GM19238 (cell line): ENCODE measurements at regions not wholly inside any gene's neighbourhood (a gene's known extent, or its start where the extent isn't known, plus 50 kb on each side); places are given as distances from the start of the nearest gene placed in this dataset.
"Not testable (repeated sequence)": the region's sequence is repeated elsewhere in the genome, so short reads cannot be mapped to it uniquely, and the experiment has no call there.

Experiments
- DNase-seq: peaks from one replicate; pipeline ENCODE4 v3.0.0; 2011; ENCODE audit warnings: low spot score; ENCODE audit not compliant: insufficient read length

DNA sequence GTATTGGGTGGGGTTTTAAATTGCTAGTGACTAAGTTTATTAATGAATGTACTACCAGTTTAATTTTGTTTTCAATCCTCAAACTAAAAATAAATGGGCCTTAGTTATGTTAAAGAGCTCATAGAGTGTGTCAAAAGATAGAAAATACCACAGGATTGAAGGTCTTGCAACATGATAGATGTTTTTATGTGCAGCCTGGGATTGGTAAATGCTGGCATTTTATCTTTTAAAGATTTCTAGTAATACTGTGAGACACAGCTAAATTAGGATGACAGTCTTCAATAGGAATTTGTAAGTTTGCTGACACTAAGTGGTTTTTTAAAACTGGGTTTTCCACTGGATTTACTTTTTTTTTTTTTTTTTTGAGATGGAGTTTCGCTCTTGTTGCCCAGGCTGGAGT lies 122.3 kb downstream of the HAUS1 start:
- DNase-seq: no peak

DNA sequence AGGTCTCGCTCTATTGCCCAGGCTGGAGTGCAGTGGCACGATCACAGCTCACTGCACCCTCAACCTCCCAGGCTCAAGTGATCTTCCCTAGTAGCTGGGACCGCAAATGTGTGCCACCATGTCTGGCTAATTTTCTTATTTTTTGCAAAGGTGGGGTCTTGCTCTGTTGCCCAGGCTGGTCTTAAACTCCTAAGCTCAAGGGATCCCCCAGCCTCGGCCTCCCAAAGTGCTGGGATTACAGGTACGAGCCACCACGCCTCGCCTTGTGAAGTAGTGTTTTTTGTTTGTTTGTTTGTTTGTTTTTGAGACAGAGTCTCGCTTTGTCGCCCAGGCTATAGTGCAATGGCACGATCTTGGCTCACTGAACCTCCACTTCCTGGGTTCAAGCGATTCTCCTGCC lies 125.5 kb downstream of the HAUS1 start:
- not testable (repeated sequence) for DNase-seq

DNA sequence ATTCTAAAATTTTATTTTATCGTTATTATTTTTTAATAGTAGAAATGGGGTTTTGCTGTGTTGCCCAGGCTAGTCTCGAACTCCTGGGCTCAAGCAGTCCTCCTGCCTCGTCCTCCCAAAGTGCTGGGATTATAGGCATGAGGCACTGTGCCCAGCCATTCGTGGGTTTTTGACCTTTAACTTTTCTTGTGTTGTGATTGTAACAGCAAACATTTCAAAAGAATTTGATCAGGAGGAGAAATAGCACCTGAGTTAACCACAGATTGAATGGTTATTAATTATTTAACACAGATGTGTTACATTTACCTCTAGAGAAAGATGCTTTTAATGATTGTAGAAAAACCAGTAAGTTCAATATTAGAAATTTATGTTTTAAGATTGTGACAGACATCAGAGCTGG lies 132.0 kb downstream of the HAUS1 start:
- DNase-seq: no peak

DNA sequence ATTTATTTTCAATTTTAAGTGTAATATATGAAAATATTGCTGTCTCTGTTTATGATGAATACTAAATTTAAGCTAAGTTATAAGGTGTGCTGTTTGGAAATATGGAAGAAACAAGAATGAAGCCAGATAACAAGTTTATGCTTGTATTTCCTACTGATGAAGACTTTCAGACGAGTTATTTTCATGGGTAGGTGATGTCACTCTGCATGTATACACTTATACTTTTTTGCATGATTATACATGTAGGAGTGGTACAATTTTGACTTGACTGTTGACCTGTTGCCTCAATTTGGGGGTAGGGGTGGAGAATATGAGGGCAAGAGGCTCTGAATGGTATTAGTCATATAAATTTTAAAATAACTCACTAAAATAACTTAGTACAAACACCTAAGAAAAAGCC lies 133.7 kb downstream of the HAUS1 start:
- DNase-seq: no peak

DNA sequence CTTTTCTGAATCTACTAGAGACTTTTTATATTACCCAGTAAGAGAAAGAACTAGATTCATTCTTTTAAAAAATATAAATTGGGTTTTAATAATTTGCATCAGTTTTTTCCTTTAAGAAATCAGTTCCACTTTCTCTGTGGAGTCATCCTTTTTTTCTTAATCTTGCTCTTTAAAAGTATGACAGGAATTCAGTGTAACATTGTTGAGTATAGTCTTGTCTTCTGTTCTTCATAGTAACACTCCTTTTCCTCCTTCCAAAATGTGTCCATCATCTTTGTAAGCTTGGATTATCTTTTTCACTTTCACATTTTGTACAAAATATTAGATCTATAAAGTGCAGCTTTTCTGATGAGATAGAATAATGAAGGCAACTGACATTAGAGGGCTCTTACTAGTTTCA lies 135.4 kb downstream of the HAUS1 start:
- DNase-seq: no peak

DNA sequence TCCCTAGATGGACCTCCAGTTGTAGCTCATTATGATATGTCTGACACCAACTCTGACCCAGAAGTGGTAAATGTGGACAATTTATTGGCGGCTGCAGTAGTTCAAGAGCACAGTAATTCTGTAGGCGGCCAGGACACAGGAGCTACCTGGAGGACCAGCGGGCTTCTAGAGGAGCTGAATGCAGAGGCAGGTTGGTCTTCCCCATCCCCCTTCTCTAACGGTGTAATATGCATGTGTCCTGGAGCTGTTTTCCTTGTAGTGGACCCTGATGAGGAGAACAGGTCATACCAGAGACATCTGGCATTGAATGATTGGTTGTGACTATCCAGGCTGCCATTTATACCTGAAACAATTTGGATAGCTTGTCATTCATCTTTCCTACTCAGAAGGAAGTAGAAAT lies 135.8 kb downstream of the HAUS1 start:
- DNase-seq: no peak

DNA sequence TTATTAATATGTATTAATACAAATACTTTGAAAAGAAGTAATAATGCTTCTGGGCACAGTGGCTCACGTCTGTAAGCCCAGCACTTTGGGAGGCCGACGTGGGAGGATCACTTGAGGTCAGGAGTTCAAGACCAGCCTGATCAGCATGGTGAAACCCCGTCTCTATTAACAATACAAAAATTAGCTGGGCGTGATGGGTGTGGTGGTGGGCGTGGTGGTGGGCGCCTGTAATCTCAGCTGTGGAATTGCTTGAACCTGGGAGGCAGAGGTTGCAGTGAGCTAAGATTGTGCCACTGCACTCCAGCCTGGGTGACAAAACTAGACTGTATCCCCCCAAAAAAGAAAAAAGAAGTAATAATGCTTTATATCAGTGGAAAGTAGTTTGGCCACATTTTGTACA lies 137.2 kb downstream of the HAUS1 start:
- not testable (repeated sequence) for DNase-seq

DNA sequence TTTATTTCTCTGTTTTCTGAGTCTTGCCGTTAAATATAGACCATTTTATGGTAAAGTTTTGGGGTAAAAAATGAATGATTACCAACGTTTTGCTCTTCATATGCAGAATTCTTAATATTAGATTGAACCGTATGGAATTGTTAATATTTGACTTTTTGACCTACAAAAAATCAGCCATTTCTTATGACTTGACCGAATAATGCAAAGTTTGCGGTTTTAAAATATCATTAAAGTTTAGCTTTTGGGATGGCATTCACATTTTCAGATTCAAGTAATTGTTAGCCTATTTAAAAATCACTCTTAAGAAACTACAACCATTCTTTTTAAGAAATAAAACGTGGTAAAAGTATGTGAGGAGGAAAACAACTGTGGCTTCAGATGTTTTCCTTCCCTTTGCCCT lies 138.0 kb downstream of the HAUS1 start:
- no peak for DNase-seq

DNA sequence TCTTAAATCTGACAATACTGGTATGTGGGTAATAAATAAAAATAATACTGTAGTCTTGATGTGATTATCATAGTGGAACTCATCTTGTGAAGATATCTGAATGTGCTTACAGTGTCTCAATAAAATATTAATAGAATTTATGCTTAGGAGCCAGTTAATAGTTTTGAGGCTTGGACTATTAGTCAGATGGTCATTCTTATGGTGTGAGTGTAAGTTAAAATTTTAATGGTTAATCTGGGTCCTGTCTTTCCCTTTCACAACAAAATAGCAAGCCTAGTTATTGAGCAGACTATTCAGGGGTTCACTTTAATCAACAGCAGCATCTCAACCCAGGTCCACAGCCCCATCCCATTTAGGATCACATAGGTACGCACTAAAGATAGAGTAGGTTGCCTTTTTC lies 138.9 kb downstream of the HAUS1 start:
- no peak for DNase-seq

DNA sequence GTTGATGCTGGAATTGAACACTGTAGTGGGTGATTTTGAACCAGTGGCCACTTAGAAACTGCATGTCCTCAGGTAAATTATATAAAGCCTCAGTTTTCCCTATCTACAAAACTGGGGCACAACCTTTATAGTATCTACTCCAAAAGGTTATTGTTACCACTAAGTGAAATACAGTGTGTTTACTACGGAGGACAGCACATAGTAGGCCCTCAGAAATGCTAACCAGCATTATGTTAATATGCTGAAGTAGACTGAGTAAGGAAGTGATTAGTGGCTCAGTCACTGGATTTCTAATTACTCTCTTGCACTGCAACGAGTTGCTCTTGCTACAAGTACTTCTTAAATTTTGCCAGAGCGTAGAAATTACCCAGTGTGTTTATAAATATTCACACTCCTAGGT lies 139.5 kb downstream of the HAUS1 start:
- DNase-seq: no peak

DNA sequence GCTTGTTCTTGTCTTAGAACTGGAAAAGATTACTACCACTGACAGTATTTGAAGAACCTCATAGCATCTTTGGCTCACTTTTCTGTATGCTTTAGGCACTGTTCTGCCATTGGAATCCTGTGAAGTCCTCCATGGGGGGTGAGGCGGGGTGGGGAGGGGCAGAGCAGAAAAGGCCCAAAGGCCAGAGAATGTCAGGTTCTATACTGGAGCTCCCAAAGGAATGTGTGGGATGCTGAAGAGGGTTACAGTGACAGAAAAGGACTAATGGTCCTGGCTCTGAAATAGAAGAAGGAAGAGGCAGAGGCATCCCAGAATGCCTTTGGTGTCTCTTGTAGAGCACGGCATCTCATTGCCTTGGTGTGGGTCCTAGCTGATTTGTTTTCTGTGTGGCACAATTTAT lies 141.9 kb downstream of the HAUS1 start:
- DNase-seq: no peak

DNA sequence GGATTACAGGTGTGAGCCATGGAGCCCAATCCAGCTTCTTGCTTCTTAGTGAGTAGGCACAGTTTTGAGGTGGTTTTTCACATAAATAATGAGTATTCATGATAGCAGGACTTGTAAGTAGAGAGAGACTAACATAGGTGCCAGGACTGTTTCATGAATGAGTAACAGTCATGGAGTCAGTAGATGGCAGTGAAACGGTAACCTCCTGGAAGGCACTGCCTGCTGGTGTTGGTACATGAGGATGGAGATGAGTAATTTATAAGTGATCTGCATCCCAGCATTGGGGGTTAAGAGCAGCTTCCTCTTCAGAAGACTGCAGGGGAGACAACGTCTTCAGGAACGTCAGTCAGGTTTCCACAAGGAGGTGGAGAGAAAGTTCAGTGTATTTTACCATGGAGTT lies 143.8 kb downstream of the HAUS1 start:
- no peak for DNase-seq

DNA sequence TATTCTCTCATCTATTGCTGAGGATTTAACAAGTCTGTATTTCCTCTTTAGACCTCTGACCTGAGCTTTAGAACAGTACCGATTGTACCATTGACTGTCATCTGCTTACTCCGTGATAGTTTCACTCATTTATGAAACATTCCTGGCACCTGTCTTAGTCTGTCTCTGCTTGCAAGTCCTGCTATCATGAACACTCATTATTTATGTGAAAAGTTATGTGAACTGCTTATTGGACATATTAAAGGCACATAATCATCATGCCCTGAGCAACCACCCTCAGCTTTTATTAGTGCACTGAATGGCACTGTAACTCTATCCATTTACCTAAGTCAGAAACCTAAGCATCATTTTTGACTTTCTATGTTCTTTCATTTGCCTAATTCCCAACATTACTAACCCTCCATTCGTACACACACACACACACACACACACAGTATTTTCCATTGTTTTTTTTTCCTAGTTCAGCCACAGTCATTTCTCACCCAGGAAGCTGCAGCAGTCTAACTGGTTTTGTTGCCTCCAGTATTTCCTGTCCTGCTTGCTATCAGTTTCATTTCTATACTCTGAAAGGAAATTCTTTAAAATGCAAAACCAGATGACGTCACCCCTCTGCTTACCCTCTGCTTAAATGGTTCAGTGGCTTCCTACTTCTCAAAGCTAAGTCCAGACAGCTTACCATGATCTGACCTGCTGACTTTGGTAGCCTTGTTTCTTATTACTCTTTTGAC lies 146.1 kb downstream of the HAUS1 start:
- DNase-seq: peak; percentile 69

DNA sequence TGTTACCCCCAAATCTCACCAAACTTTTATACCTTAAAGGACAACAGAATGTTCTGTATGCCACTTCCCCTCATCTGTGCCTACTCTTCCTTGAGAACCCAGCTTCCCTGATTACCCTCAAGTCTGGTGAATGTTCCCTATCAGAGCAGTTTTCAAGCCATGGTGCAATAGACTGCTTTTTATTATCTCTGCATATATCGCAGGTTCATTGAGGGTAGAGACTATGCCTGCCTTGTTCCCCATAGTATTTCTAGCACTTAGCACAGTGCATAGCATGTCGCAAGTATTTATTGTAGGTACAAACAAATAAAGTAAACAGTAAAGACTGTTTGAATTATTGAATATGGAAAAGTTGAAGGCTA lies 146.6 kb downstream of the HAUS1 start:
- DNase-seq: no peak

DNA sequence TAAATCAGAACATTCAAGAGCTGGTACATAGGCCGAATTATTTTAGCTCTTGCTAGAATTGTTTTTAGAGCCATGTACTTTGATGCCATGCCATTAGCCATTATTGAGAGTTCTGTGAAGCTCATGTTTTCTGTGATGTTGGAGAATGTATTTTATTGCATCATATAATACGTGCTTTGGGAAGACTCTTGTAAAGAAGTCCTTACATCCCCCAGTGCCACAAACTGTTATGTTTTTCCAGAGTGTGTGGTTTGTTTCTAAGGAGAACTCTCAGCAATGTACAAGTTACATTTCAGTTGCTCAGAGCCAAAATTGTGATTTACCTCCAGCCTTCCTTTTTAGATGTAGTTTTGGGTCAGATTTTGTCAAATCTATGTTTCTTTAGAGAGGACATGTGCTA lies 148.6 kb downstream of the HAUS1 start:
- DNase-seq: no peak

DNA sequence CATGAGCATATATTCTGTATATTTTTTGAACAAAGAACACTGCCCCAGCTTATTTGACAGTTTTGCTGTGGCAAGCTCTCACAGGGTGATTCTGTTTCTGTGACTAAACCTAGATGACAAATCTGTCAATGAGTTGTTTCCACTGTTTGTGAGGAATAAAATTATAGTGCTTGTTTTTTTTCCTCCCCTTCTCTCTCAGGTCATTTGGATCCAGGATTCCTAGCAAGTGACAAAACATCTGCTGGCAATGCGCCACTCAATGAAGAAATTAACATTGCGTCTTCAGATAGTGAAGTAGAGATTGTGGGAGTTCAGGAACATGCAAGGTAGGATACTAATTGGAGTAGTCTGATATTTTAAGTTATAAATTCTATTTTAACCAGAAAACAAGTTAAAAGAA lies 149.3 kb downstream of the HAUS1 start:
- no peak for DNase-seq

DNA sequence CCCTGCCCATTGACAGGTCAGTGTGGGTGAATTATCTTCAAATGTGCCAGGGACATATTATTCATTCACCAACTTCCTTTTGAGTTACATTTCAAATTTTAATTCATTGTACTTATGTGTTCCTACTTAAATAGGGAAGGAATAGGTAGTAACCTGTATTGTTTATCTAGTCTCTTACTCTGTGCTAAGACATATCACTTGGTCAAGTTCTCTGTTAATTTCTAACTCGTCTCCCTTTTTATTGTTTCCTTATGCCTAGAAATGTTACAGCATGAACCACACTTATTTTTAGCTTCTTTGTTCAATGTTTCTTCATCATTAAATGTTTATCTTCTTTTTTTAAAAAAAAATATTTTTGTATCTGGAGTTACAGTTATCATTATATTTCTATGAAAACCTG lies 151.9 kb downstream of the HAUS1 start:
- no peak for DNase-seq

DNA sequence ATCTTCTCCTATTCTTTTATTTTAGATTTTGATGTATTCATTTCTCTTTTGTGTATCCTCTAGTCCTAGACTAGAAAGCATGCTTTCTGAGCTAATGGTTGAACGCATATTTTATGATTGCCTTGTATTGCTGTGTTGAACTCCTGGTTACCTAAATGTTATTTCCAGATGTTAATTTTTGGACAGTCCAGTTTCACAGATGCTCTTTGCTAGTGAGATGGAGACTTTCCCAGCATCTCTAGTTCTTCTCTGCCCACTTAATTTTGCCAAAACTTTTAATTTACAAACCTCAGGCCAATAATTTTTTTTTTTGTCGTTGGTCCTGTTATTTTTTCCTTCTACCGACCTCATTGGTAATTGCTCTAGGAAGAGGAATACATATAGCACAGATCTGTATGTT lies 153.2 kb downstream of the HAUS1 start:
- DNase-seq: no peak

DNA sequence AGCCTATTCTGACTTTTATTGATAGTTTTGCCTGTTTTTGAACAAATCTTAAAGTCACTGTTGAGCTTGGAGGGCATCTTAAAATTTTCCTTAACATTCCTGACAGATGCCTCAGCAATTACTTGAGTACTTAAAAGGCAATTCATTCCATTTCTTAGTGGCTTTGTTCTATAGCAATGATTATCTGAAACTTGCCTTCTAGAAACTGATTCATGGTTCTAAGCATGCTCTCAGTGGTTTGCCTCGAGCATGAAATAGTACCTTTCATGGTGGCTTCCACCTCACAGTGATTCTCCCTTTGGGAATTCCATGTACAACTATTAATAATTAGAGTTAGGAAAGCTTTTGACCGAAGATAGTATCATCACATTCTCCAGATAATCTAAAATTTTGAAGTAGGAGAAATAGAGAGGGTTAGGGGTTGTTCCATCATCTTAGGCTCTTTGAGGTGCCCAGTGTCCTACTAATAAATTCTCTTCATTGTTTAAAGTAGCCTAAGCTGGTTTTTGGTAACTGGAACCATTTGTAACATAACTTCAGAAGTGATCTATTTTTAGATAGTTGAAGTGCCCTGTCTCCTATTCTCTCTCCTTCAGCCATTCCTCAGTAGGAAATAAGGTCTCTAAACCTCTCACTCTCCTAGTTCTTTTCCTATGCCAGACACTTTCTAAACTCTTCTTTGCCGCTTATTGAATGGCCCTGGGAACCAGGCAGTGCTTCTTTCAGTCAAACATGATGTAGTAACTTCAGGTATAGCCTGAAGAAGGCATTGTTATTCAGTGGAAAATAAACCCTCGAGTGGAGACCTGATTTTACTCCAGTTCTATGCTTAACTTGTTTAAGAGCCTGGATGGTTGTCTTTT lies 156.1 kb downstream of the HAUS1 start:
- DNase-seq: no peak

DNA sequence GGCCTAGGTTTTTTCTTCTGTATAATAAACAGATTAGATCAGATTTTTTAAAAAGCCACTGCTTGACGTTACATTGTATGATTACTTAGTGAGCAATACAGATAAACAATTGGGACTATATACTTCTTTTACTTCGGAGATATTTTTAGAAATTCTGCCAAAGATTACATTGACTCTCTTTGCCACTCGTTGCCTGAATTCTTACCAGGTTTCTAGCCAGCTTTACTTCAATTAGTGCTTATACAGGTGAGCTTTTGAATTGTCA lies 156.6 kb downstream of the HAUS1 start:
- no peak for DNase-seq

DNA sequence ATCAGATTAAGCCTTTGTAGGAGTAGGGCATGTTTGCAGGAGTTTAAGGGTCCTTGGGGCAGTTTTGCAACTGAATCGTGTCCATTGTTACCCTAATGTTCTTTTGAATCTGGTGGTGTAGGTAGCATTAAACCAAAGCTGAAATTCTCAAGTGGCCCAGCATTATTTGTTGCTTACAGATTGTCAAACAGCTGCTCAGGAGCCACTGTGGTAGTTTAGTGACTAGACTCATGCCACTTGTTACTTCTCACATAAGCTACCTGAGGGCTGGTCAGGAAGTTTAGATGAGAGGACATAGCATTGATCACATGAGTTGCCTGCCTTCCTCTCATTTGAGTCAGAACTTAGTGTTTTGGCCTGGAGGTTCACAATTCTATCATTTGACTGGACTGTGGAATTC lies 157.6 kb downstream of the HAUS1 start:
- no peak for DNase-seq

DNA sequence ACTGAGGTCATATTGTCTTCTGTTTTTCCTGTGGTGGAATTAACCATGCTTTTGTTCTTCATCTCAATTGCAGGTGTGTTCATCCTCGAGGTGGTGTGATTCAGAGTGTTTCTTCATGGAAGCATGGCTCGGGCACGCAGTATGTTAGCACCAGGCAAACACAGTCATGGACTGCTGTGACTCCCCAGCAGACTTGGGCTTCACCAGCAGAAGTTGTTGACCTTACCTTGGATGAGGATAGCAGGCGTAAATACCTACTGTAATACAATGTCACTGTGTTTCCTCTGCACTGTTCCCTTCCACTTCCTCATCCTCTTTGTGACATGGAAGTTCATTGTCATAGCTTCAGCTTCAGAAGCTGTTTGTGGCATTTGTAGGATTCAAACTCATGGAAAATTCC lies 158.7 kb downstream of the HAUS1 start:
- DNase-seq: no peak

DNA sequence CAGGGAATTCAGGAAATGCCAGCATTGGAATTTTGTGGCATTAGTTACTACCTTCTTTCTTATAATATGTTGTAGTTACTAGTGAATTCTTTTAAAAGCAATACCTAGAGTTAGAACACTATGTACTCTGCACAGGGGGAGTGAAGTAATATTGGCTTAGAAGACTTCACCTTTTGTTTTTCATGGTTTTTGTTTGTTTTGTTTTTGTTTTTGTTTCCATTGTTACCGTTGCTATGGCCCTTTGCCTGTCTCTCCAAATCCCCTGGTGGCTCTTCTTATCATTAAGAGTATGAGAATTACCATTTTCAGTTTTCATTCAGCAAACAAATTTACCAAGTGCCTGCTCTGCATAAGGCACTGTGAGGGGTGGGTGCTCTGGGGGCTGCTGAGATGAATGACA lies 160.1 kb downstream of the HAUS1 start:
- DNase-seq: no peak
